Esophagus squamous epithelium (tissue), 5 donors: ENCODE measurements at regions not wholly inside any gene's neighbourhood (a gene's known extent, or its start where the extent isn't known, plus 50 kb on each side); places are given as distances from the start of the nearest gene placed in this dataset.

ENCODE experiments used
- DNase-seq: peaks from one replicate; lab custom pipeline; 2025; lab: John Stamatoyannopoulos, UW
- H3K27ac ChIP-seq, 4 donors: fragments of 200-600 bp; sonication (generic); one replicate each; pipeline ENCODE4 v1.5.1; 2016 to 2019; ENCODE audit warnings: mild to moderate bottlenecking in 1 of 4
- H3K27me3 ChIP-seq, 4 donors: fragments of 200-600 bp; sonication (generic); 1 replicate in 3 of 4; 2 replicates in 1 of 4; pipeline versions ENCODE4 v1.5.1 to v1.6.0; 2017 to 2021; ENCODE audit warnings: antibody characterized with exemption in 1 of 4
- H3K36me3 ChIP-seq, 3 donors: fragments of 200-600 bp; sonication (generic); one replicate each; pipeline ENCODE4 v1.5.1; 2016 to 2019
- H3K4me1 ChIP-seq, 3 donors: fragments of 200-600 bp; sonication (generic); one replicate each; pipeline ENCODE4 v1.5.1; 2017 to 2019
- H3K4me3 ChIP-seq, 4 donors: fragments of 200-600 bp; sonication (generic); 1 replicate in 3 of 4; 2 replicates in 1 of 4; pipeline ENCODE4 v1.5.1; 2016 to 2019; ENCODE audit warnings: mild to moderate bottlenecking in 2 of 4, moderate library complexity in 1 of 4
- H3K9me3 ChIP-seq, 3 donors: fragments of 200-600 bp; sonication (generic); one replicate each; pipeline ENCODE4 v1.5.1; 2016 to 2019
- CTCF ChIP-seq, 6 experiments: fragments of 450-650 bp in 4 of 6; fragments of 200-600 bp in 2 of 6; sonication (generic) in 2 of 6; IDR thresholded peaks; one replicate each; pipeline ENCODE4 v1.5.1; 2016 to 2019; ENCODE audit warnings: antibody characterized with exemption in 6 of 6, mild to moderate bottlenecking in 4 of 6, moderate library complexity in 4 of 6
- POLR2A ChIP-seq, 4 donors: fragments of 450-650 bp; IDR thresholded peaks; one replicate each; pipeline ENCODE4 v1.6.1; 2017; ENCODE audit warnings: antibody characterized with exemption in 4 of 4, mild to moderate bottlenecking in 4 of 4, moderate library complexity in 3 of 4
- WGBS, 2 donors: methylation state at CpG; one replicate each; pipeline ENCODE4 v1.1.5; 2018; 5-methylcytosine and 5-hydroxymethylcytosine counted together
- intact Hi-C: fragments of 100-400 bp; cut with DNase I; formaldehyde crosslinking; loops from one replicate; pipeline ENCODE4 v1.15.0; 2022
- donor health status: DM: yes; HTN: yes; CAD: no.

DNA sequence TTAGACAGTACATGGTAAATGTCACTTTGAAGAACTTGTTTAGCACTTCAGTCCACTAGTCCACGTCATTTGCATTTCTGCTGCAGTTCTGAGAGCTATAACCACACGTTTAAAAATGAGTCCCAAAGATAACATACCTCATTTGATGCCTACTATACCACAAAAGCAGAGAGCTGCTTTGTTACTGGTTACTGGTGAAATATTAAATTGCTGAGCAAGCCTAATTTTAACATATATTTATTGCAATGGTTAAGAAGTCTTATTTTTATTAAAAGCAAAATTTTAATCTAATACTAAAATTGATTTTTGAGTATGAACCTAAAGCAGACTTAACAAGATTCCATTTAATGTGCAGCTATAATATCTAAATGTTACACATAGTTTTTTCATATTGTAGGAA is 1949.7 kb upstream of the PRR20A start:
- H3K4me3 ChIP-seq, result no peak overlapping the region
- DNase-seq, result no peak
- no peaks in the 10 kb centered on the region for H3K27me3 ChIP-seq
- intact Hi-C loops, result no loop called here
- TF ChIP-seq POLR2A (IDR thresholded peaks at IDR 0.05) (no peak), CTCF (IDR thresholded peaks at IDR 0.05) (no peak)
- H3K27ac ChIP-seq, result no peak overlapping the region
- WGBS, 2 donors, result 49 to 54% methylated on average over 2 of the region's 2 CpGs
- no peaks in the 10 kb centered on the region for H3K4me1 ChIP-seq
- no peaks in the 10 kb centered on the region for H3K36me3 ChIP-seq
- H3K9me3 ChIP-seq, result no peaks in the 10 kb centered on the region

DNA sequence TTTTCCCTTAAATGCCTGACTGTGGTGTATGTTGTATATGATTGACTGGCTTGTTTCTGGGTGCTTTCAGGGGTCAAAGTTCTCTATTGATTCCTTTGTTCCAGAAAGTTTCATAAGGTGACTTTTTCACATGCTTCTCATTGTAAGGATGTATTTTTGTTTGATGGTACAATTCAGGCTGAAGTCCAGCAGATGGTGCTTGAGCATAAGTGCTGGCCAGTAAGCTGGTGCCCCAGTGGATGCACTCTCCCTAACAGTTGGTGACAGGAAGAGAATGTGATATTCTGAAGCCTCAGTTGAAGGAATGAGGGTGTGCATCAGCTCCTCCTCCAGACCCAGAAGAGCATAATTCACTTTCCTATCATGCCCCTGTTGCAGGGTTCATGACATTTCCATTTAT is 1941.6 kb upstream of the PRR20A start:
- no peak for DNase-seq
- Histone ChIP-seq H3K27me3 (no peaks in the 10 kb centered on the region), H3K27ac (no peak overlapping the region), H3K36me3 (no peaks in the 10 kb centered on the region), H3K9me3 (no peaks in the 10 kb centered on the region), H3K4me3 (no peak overlapping the region), H3K4me1 (no peaks in the 10 kb centered on the region)
- intact Hi-C loops, result no loop called here
- TF ChIP-seq POLR2A (IDR thresholded peaks at IDR 0.05), result no peak
- no peak for TF ChIP-seq CTCF (IDR thresholded peaks at IDR 0.05)

DNA sequence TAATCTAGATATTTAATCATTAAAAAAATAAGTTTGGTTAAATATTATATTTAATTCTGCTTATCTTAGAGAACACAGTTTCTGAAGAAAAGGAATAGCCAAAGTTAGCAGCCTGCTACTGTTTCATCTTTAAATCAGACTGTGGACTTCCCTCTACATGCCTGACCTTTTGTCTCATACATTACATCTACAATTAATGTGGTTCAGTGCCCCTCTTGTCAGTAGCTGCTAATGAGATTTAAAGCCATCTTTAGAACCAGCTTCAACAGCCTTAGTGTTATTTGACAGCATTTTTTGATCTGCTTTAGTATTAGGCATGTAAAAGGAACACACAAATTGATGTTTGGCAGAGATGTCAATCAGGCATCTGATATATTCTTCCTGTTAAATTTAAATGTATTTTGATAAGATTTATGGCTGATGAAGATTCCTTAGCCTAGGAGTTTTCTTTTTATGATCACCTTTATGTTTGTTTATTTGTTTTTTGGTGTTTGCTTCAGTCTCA is 1925.8 kb upstream of the PRR20A start:
- no peak overlapping the region for H3K4me3 ChIP-seq
- TF ChIP-seq CTCF (IDR thresholded peaks at IDR 0.05) (no peak), POLR2A (IDR thresholded peaks at IDR 0.05) (no peak)
- no peaks in the 10 kb centered on the region for H3K9me3 ChIP-seq
- H3K4me1 ChIP-seq, result no peaks in the 10 kb centered on the region
- DNase-seq, result no peak
- intact Hi-C loops, result no loop called here
- H3K27me3 ChIP-seq, result no peaks in the 10 kb centered on the region
- no peak overlapping the region for H3K27ac ChIP-seq
- H3K36me3 ChIP-seq, result no peaks in the 10 kb centered on the region

DNA sequence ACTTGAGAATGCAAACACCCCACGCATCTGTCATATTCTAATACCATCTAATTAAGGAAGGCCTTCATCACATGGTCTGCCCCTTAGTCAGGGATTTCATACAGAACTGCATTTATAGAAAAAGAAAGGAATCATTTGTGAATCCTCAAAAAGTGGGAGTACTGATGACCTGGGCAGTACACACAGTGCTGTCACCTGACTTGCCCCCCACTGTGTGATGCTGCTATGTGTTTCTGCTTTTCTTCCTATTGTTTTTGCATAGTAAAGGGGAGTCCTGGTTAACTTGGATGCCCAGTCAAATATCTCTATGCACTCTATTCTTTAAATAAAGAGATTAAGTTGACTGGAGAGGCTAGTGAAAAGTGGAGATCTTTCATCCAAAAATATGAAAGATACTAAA is 1921.2 kb upstream of the PRR20A start:
- Histone ChIP-seq H3K4me1 (no peaks in the 10 kb centered on the region), H3K36me3 (no peaks in the 10 kb centered on the region), H3K9me3 (no peaks in the 10 kb centered on the region), H3K27me3 (no peaks in the 10 kb centered on the region), H3K27ac (no peak overlapping the region), H3K4me3 (no peak overlapping the region)
- no peak for DNase-seq
- TF ChIP-seq CTCF (IDR thresholded peaks at IDR 0.05) (no peak), POLR2A (IDR thresholded peaks at IDR 0.05) (no peak)
- intact Hi-C loops, result no loop called here
- 86 to 100% methylated on average over 1 of the region's 1 CpG for WGBS, 2 donors

DNA sequence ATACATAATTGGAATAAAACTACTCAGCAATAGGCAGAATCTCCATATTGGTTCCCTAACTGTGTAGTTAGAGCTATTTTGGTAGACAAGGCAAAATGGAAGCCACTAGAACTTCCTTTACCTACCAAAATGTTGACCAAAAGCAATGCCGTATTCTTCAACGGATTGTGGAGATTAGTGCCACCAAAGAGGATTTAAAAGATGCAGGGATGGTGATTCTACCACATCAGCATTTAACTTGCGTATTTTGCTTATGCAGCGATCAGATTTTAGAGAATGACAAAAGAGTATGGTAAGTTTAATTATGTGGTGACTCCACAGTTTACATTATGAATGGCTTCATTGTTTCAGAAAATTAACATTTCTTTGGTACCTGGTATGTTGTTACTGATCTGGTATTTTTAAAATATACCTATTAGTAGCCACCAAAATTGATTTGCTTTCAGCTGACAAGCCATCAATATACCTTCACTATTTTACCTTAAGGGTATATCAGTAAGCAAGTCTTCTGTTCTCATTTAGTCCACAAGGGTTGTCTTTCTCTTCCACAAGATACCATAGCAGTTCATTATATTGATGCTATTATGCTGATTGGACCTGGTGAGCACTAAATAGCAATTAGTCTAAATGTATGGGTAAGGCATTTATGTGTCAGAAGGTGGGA is 1910.7 kb upstream of the PRR20A start:
- DNase-seq, result no peak
- 55 to 70% methylated on average over 4 of the region's 4 CpGs for WGBS, 2 donors
- Histone ChIP-seq H3K36me3 (no peaks in the 10 kb centered on the region), H3K27me3 (no peaks in the 10 kb centered on the region), H3K4me3 (no peak overlapping the region), H3K4me1 (no peaks in the 10 kb centered on the region), H3K27ac (no peak overlapping the region), H3K9me3 (no peaks in the 10 kb centered on the region)
- no peak for TF ChIP-seq CTCF (IDR thresholded peaks at IDR 0.05)
- TF ChIP-seq POLR2A (IDR thresholded peaks at IDR 0.05), result no peak
- intact Hi-C loops, result no loop called here
